TTC549 (cell line): ENCODE measurements at regions not wholly inside any gene's neighbourhood (a gene's known extent, or its start where the extent isn't known, plus 50 kb on each side); places are given as distances from the start of the nearest gene placed in this dataset.

Experiments used
- FAIRE-seq: peaks from 2 replicates; lab custom pipeline; 2012; peaks lifted over from hg19 to GRCh38; lab: Jason Lieb, UNC

DNA sequence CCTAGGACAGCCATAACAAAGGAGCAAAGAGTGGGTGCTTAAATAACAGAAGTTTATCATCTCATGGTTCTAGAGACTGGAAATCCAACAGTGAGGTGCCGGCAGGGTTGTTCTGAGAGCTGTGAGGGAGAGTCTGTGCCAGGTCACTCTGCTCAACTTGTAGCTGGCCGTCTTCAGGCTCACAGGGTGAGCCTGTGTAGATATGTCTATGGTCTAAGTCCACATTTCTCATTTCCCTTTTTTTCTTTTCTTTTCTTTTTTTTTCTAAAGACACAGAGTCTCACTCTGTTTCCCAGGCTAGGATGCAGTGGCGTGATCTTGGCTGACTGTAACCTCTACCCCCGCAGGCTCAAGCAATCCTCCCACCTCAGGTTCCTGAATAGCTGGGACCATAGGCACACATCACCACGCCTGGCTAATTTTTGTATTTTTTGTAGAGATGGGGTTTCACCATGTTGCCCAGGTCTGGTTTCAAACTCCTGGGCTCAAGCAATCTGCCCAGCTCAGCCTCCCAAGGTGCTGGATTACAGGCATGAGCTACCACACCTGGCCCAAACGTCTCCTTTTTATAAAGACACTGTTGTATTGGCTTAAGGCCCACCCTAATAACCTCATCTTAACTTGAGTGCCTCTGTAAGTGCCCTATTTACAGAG, 142.2 kb downstream of the SP3 start:
- no peak for FAIRE-seq

DNA sequence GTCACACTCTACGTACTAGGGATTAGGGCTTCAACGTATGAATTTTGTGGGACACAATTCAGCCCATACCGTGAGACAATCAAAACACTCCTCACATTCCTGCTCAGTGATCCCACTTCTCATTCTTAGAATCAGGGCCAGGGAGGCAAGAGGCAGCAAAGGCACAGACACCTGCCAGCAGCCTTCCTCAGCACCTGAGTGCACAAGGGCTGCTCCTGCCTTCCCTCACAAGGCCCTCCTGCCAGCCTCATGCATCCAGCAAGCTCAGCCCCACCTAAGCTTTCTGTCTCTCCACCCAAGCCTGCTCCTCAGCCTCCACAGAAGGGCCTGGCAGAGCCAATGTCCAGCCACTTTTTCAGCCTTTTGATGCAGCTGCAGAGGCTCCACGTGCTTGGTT, 141.6 kb downstream of the SP3 start:
- FAIRE-seq: no peak

DNA sequence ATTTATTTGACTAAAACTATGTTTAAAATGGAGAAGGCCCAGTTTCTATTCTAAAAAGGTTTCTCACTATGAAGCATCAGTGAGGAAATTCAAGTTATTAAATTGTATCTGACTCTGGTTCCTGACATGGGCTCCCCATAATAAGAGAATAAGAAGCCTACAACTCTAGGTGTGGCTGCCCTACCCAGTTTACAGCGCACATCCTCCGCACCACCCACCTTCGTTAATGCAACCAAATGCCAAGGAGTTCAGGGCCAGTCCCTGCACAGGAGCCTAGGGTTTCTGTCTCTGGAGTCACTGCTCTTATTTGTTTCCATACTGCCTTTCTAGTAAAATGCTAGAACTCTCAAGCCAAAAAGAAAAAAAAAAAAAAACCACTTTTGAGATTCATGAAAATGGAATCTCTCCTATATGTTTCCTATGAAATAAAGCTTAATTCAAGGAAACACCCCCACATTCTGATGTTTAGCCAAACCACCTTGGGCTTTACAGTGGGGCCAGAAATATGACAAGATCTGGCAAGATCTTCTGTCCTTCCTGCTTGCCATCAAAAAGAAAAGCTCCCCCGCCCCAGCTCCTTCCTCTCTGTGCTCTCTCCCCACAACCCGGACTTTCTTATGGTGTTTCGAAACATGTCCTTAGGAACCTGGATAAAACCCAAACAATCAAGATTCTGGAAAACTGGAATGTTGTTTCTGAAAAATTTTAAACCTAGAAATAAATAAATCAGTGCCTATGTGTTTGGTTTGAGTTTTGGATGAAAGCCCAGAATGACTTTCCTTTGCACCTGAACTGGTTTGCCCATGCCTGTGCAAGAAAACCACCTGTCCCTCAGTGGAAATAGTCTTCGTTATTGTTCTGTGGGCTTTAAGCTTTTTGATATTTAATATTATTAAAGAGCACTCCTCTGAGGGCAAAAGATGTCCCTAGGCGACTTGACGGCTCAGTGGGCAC, 136.7 kb downstream of the SP3 start:
- FAIRE-seq: no peak

DNA sequence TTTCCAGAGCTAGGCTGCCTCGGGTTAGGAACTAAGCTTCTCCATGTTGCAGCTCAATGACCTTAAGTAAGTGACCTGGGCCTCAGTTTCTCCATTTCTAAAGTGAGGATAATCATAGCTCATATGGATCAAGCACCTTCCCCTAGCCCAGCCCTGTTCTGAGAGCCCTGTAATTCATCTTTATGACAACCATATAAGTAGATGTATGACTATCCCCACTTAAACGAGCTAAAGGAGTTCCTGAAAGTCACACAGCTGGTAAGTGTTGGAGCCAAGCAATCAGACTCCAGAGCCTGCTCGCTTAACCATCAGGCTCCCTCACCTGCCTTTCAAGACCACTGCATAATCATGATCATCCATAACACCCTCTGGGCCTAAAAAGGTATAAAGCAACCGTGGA, 135.4 kb downstream of the SP3 start:
- FAIRE-seq: no peak

DNA sequence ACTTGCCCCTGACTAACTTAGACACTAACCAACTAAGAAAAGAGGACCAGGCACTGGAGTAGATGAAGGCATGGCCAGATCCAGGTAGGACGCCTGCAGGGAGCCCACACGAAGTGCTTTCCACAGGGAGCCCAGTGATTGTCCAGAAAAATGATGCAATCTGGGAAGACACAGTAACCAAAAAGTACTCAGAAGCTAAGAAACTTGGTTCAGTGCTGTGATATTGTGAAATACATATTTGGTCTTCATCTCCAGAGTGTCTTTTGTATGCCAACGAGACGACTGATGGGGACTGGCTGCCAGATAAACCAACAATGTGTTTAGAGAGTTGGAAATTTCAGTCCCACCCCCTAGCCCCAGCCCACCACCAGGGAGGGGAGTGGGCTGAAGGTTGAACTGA, 135.0 kb downstream of the SP3 start:
- FAIRE-seq: no peak

DNA sequence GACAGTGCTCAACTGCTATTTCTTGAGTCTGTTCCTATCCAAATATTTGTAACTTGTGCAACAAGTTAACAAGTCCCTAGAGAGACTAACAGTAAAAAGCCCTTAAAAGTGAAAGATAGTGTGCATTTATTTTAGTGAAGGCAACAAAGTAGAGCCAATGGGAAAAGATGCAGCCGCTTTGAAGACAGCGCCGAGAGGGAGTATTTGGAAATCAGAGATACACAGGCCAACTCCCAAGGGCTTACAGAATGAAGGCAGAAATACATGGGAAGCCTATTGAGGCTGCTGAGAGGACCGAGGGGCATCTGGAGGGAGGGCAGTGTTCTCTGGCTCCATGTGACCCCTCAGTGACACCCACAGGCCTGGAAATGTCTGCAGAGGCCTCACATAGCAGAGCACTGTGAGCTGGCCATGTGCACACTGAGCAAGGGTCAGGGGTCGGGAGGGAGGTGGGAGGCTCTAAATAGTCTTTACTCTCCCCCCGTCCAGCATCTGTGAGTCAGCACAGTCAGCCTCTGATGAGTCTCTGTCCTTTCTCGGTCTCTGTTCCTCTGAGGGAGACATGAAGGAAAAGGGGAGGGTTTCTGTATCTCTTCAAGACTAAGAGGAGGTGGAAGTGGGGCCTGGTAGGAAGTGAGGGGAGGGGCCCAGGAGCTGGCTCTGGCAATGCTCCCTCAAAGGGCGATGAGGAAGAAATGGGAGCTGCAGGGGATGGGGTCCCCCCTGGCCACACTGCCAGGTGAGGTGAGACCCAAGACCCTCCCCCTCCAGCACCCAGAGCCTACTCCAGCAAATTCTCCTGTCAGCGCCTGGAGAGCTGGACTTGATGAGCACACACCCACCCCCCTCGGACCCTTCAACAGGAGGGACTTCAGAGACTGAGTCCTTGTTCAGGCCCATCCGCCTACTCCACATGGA, 133.6 kb downstream of the SP3 start:
- no peak for FAIRE-seq

DNA sequence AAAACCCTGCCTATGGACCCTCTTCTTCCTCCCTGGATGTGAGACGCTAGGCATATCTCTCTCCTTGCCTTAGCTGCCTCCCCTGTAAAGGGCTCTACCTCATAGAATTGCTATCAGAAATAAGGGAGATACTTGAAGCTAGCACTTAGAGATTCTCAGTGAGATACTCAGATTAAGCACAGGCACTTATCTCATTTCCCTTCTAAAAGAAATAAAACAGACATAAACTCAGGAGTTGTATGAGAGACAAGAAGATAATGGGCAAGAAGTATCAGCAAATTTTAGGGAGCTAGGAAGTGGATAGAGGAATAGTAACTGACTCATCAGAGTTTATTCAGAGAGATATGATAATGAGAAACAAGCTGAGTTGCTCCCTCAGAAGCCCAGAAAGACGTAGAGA, 131.0 kb downstream of the SP3 start:
- FAIRE-seq: no peak

DNA sequence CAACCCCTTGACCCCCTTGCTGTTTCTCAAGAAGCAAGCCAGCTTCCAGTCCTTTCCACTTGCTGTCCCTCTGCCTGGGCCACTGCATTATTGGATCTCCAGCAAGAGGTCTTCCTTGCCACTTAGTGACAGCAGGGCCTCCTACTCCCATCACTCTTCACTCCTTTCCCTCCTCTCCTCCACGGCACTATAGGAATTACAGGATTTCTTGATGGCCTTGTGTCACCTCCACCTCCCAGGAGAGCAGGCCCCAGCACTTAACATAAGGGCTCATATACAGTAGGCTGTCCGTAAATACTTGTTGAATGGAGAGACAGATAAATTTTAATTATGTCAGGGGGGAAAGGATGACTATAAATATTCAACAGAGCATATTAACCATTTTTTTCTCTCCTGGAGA, 129.4 kb downstream of the SP3 start:
- FAIRE-seq: no peak

DNA sequence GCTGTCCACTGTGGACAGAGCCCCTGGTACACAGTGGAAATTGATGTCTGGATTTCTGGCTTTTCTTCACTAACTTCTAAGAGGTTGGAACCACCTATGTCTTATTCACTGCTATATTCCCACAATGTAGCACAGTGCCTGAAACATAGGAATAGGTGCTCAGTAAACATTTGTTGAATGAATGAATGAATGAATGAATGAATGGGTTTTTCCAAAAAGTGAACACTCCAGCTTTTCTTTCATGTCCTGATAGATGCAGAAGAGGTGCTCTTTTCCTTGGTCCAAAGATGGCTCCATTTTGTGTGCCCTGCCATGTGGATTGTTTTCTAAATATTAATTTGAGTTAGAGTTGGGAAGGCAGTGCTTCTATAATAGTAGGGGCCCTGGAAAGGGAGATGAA, 124.1 kb downstream of the SP3 start:
- no peak for FAIRE-seq

DNA sequence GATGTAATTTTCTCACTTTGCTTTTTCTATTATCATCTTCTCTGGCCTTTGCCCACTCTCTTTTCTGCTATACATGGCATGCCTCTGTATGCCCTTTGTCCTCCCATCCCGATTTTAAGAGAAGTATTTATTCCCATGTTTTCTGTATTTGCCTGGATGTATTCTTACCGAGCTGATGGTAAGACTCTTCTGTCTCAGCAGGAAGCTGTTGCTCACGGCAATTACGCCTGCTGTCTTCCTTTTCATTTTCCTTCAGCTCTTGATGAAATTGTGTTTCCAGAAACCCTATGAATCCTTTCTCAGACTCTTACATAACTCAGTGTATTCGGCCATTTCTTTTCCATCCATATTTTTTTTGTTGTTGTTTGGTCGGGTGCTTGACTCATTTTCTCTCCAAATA, 121.6 kb downstream of the SP3 start:
- FAIRE-seq: no peak

DNA sequence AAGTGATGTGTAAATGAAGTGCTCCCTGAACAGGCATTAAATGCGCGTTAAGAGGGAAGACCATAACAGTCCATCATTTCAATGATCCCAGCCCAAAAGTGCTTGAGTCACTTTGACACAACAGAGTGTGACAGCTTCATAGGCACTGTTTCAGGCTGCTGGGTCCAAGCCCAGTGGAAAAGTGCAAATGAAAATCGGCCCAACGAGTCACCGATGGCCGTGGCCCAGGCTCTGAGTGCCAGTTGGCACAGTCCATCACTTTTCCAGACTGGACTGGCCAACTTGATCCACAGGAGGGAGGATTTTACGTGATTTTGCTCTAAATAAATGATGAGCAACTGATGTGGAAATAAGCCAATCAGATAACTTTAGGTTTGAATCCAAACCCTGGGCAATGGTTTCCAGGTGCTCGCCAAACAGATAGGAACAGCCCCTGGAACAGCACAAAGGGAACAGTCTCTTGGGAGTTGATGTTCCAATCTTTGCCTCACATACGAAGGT, 114.0 kb downstream of the SP3 start:
- FAIRE-seq: no peak

DNA sequence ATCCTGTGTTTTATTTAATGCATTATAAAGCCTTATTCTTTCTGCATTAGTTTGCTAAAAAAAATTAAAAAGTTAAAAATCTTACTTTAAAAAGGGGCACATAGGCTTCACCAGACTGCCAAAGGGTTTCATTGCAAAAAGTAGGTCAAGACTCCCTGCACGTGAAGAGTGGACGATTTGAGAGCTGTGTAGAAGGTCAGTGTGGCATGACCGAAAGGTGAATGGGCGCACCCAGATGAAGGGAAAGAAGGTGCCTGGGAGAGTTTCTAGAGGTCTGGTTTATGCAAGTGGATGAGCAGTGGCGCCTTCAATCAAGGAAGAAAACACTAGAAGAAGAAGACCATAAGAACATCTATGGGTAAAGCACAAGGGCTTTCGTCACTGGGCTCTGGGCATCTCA, 111.0 kb downstream of the SP3 start:
- FAIRE-seq: no peak

DNA sequence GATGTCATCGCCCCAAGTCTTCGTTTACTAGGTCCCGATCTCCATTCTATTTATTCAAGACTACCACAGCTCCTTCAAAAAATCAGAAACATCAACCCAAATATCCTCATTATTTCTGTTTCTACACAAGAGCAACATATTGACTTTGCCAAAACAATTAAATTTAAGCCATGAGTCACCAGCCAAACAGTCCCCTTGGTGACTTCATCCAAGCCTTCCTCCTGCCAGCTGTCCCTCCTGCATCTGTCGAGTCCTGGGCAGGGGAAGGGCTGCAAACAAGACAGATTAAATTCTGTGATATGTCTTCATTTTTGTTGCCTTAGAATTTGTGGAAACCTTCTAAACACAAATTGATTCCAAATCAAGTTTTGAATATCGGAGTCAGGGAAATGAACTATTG, 110.3 kb downstream of the SP3 start:
- no peak for FAIRE-seq

DNA sequence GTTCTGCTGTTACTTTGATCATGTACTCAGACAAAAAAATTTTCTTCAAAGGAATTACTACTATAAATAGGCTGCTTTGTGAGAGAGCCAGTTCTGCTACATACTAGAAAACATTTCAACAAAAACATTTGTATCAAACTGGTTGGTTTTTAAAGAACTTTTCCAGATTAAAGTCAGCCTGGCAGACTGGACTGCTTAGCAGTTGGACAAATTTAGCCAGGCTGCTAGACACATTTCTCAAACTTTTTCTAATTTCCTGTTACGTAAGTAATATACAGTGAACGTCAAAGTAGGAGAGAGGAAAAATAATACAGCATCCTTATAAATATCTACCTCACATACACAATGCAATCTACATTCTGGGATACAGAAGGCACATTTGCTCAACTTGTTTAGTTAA, 109.5 kb downstream of the SP3 start:
- FAIRE-seq: no peak
